ENCODE measurements at regions not wholly inside any gene's neighbourhood (a gene's known extent, or its start where the extent isn't known, plus 50 kb on each side); places are given as distances from the start of the nearest gene placed in this dataset.

GRCh38 chr14:61140271-61140670, 140.9 kb downstream of the TMEM30B start:
- Mint-ChIP-seq H3K27me3 (ENCODE audit: low read depth) (no peaks in the 10 kb centered on the region), H3K9me3 (peaks cover 45% of the 10 kb centered on the region), H3K4me1 (peaks cover 4% of the 10 kb centered on the region), H3K4me3 (no peak overlapping the region), H3K36me3 (peaks cover 16% of the 10 kb centered on the region), H3K27ac (no peak overlapping the region)
- no peak for TF ChIP-seq CTCF (IDR thresholded peaks at IDR 0.05; ENCODE audit: unreplicated experiment)
- DNase-seq (ENCODE audit: low spot score in 2 of 2, unreplicated experiment in 2 of 2): no peak

GRCh38 chr14:61139006-61139599, 142.0 kb downstream of the TMEM30B start:
- DNase-seq (ENCODE audit: low spot score in 2 of 2, unreplicated experiment in 2 of 2): no peak
- Mint-ChIP-seq H3K9me3 (peaks cover 36% of the 10 kb centered on the region), H3K27me3 (ENCODE audit: low read depth) (no peaks in the 10 kb centered on the region), H3K4me1 (no peaks in the 10 kb centered on the region), H3K4me3 (no peak overlapping the region), H3K36me3 (peaks cover 8% of the 10 kb centered on the region), H3K27ac (no peak overlapping the region)
- no peak for TF ChIP-seq CTCF (IDR thresholded peaks at IDR 0.05; ENCODE audit: unreplicated experiment)

- no peak for TF ChIP-seq CTCF (IDR thresholded peaks at IDR 0.05; ENCODE audit: unreplicated experiment)
- no peak for DNase-seq (ENCODE audit: low spot score in 2 of 2, unreplicated experiment in 2 of 2)
- Mint-ChIP-seq H3K36me3 (no peaks in the 10 kb centered on the region), H3K4me1 (peaks cover 7% of the 10 kb centered on the region), H3K9me3 (peaks cover 11% of the 10 kb centered on the region), H3K27ac (no peak overlapping the region), H3K4me3 (no peak overlapping the region), H3K27me3 (ENCODE audit: low read depth) (no peaks in the 10 kb centered on the region)
Measured at GRCh38 chr14:61132894-61133293, 148.2 kb downstream of the TMEM30B start.

GRCh38 chr14:61132336-61132735, 148.8 kb downstream of the TMEM30B start:
- Mint-ChIP-seq H3K9me3 (peaks cover 5% of the 10 kb centered on the region), H3K4me3 (no peak overlapping the region), H3K27ac (no peak overlapping the region), H3K4me1 (peaks cover 7% of the 10 kb centered on the region), H3K27me3 (ENCODE audit: low read depth) (no peaks in the 10 kb centered on the region), H3K36me3 (no peaks in the 10 kb centered on the region)
- TF ChIP-seq CTCF (IDR thresholded peaks at IDR 0.05; ENCODE audit: unreplicated experiment): no peak
- no peak for DNase-seq (ENCODE audit: low spot score in 2 of 2, unreplicated experiment in 2 of 2)

DNA sequence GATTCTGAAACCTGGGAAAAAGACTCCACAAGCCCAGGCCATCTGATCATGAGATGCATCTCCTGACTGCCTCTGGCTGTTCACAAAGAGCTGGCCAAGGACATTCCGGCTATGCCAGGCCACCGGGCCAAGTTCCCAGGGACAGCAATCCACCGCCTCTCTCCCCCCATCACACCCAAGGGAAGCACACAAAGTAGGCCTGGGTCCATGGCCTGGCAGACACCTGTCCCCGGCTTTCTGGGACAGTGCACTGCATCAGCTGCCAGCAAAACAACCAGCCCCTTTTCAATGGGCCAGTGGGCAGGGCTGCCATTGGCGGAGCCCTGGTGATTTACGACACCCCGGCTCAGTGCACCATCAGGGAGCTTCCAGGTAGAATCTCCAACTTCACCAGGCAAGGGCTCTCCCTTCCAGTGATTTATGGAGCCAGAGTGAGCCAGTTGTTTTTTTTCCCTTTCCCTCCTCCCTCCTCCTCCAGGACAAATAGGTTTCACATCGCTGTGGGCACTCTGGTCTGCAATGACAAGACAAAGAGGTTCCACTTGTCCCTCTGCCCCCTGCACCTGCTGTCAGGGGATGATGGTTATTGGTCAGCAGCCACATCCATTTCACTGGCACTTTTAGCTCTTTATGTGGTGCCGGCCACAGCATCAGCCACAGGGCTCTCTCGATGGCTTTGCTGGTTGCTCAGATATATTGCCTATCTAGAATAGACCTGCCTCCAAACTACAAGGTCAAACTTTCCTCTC, 149.6 kb downstream of the SLC38A6 start:
- DNase-seq (ENCODE audit: low spot score in 2 of 2, unreplicated experiment in 2 of 2): no peak
- Mint-ChIP-seq H3K4me3 (no peak overlapping the region), H3K9me3 (no peaks in the 10 kb centered on the region), H3K4me1 (peaks cover 20% of the 10 kb centered on the region), H3K27me3 (ENCODE audit: low read depth) (no peaks in the 10 kb centered on the region), H3K27ac (no peak overlapping the region), H3K36me3 (no peaks in the 10 kb centered on the region)
- TF ChIP-seq CTCF (IDR thresholded peaks at IDR 0.05; ENCODE audit: unreplicated experiment): no peak
